WTC11 (cell line): ENCODE measurements at regions not wholly inside any gene's neighbourhood (a gene's known extent, or its start where the extent isn't known, plus 50 kb on each side); places are given as distances from the start of the nearest gene placed in this dataset.

Source experiments
- CTCF ChIP-seq: fragments of 200-600 bp; IDR thresholded peaks from 2 replicates; pipeline ENCODE4 v1.8.0; 2022; ENCODE audit warnings: antibody characterized with exemption
- E2F5 ChIP-seq: sonication (generic); formaldehyde crosslinking; IDR thresholded peaks from 2 replicates; pipeline ENCODE4 v1.8.1; 2022; ENCODE audit warnings: mild to moderate bottlenecking, moderate library complexity, missing genetic modification reagents
- FOXJ3 ChIP-seq: sonication (generic); formaldehyde crosslinking; IDR thresholded peaks from 2 replicates; pipeline ENCODE4 v1.9.0; 2021; ENCODE audit warnings: missing genetic modification reagents, mild to moderate bottlenecking, borderline replicate concordance
- SP1 ChIP-seq: sonication (generic); formaldehyde crosslinking; conservative IDR thresholded peaks from 2 replicates; pipeline ENCODE4 v1.8.1; 2022; ENCODE audit warnings: missing genetic modification reagents
- TEAD4 ChIP-seq: sonication (generic); formaldehyde crosslinking; IDR thresholded peaks from 2 replicates; pipeline ENCODE4 v1.8.0; 2022; ENCODE audit warnings: mild to moderate bottlenecking, missing genetic modification reagents
- ZNF138 ChIP-seq: sonication (generic); formaldehyde crosslinking; conservative IDR thresholded peaks from 2 replicates; pipeline ENCODE4 v1.8.1; 2022; ENCODE audit warnings: mild to moderate bottlenecking, moderate library complexity, missing genetic modification reagents
- ZNF416 ChIP-seq: fragments of 250-450 bp; sonication (Bioruptor Pico); IDR thresholded peaks from 2 replicates; pipeline ENCODE4 v1.9.0; 2021; ENCODE audit warnings: mild to moderate bottlenecking, inconsistent platforms
- TF ChIP-seq, protein P1 (sequence below): fragments of 250-450 bp; sonication (Bioruptor Pico); IDR thresholded peaks from 2 replicates; pipeline ENCODE4 v1.9.0; 2021; ENCODE audit warnings: mild to moderate bottlenecking

GRCh38 chr10:126744571-126744970, 74.1 kb upstream of the C10orf90 start:
- TF ChIP-seq TEAD4 (no peak), FOXJ3 (CRISPR knock-in tag) (no peak), CTCF (no peak), ZNF138 (CRISPR knock-in tag) (no peak), ZNF416 (no peak), SP1 (CRISPR knock-in tag) (no peak), E2F5 (CRISPR knock-in tag) (no peak)
- TF ChIP-seq, protein P1, sequence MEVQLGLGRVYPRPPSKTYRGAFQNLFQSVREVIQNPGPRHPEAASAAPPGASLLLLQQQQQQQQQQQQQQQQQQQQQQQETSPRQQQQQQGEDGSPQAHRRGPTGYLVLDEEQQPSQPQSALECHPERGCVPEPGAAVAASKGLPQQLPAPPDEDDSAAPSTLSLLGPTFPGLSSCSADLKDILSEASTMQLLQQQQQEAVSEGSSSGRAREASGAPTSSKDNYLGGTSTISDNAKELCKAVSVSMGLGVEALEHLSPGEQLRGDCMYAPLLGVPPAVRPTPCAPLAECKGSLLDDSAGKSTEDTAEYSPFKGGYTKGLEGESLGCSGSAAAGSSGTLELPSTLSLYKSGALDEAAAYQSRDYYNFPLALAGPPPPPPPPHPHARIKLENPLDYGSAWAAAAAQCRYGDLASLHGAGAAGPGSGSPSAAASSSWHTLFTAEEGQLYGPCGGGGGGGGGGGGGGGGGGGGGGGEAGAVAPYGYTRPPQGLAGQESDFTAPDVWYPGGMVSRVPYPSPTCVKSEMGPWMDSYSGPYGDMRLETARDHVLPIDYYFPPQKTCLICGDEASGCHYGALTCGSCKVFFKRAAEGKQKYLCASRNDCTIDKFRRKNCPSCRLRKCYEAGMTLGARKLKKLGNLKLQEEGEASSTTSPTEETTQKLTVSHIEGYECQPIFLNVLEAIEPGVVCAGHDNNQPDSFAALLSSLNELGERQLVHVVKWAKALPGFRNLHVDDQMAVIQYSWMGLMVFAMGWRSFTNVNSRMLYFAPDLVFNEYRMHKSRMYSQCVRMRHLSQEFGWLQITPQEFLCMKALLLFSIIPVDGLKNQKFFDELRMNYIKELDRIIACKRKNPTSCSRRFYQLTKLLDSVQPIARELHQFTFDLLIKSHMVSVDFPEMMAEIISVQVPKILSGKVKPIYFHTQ (CRISPR knock-in tag): no peak
